Right hindlimb (tissue), 1 donor: ENCODE measurements at regions not wholly inside any gene's neighbourhood (a gene's known extent, or its start where the extent isn't known, plus 50 kb on each side); places are given as distances from the start of the nearest gene placed in this dataset.

Experiments
- DNase-seq: peaks from one replicate; pipeline ENCODE4 v3.0.0-alpha.2; 2018

- no peak for DNase-seq
Measured at GRCh38 chr6:90402831-90403192, 106.2 kb upstream of the BACH2 start.

GRCh38 chr6:90401933-90402830 lies 105.5 kb upstream of the BACH2 start:
- DNase-seq = no peak

- DNase-seq = peak; percentile 21
Measured at GRCh38 chr6:90399970-90400369, 103.3 kb upstream of the BACH2 start.

- DNase-seq = no peak
Measured at GRCh38 chr6:90397929-90398674, 101.5 kb upstream of the BACH2 start.

- DNase-seq = no peak
Measured at GRCh38 chr6:90397047-90397446, 100.4 kb upstream of the BACH2 start.

GRCh38 chr6:90393232-90393884 lies 96.7 kb upstream of the BACH2 start:
- DNase-seq = peak; percentile 70

GRCh38 chr6:90390379-90390778 lies 93.7 kb upstream of the BACH2 start:
- DNase-seq = no peak

GRCh38 chr6:90388395-90388794 lies 91.8 kb upstream of the BACH2 start:
- DNase-seq = no peak

- no peak for DNase-seq
Measured at GRCh38 chr6:90387826-90388225, 91.2 kb upstream of the BACH2 start.

GRCh38 chr6:90387383-90387775 lies 90.7 kb upstream of the BACH2 start:
- no peak for DNase-seq

GRCh38 chr6:90386399-90387382 lies 90.0 kb upstream of the BACH2 start:
- no peak for DNase-seq

GRCh38 chr6:90385759-90386313 lies 89.2 kb upstream of the BACH2 start:
- no peak for DNase-seq

GRCh38 chr6:90384720-90385119 lies 88.1 kb upstream of the BACH2 start:
- DNase-seq = no peak

GRCh38 chr6:90383196-90383822 lies 86.7 kb upstream of the BACH2 start:
- no peak for DNase-seq

GRCh38 chr6:90382760-90383159 lies 86.1 kb upstream of the BACH2 start:
- no peak for DNase-seq

- DNase-seq = no peak
Measured at GRCh38 chr6:90375681-90376439, 79.2 kb upstream of the BACH2 start.

- DNase-seq = no peak
Measured at GRCh38 chr6:90374201-90374600, 77.6 kb upstream of the BACH2 start.

- DNase-seq = no peak
Measured at GRCh38 chr6:90372885-90373284, 76.2 kb upstream of the BACH2 start.

- no peak for DNase-seq
Measured at GRCh38 chr6:90372450-90372849, 75.8 kb upstream of the BACH2 start.

- no peak for DNase-seq
Measured at GRCh38 chr6:90370493-90370959, 73.9 kb upstream of the BACH2 start.

GRCh38 chr6:90369651-90370050 lies 73.0 kb upstream of the BACH2 start:
- no peak for DNase-seq
